Endothelial cell of umbilical vein (primary cell): ENCODE measurements at regions not wholly inside any gene's neighbourhood (a gene's known extent, or its start where the extent isn't known, plus 50 kb on each side); places are given as distances from the start of the nearest gene placed in this dataset.

Source experiments
- BruUV-seq: library from RNA; stranded (reverse); fragments of 400-500 nt; replicated peaks from 2 replicates; lab custom pipeline; 2021; lab: Mats Ljungman, UMichigan
- CTCF ChIA-PET: fragments of 300-600, 350-600 bp; sonication (Branson Sonifier 250); formaldehyde crosslinking; loops from one replicate; lab custom pipeline; 2021; ENCODE audit warnings: antibody characterized with exemption, inconsistent platforms; lab: Charles Lee
- POLR2A ChIA-PET: fragments of 300-600, 350-600 bp; sonication (Branson Sonifier 250); formaldehyde crosslinking; loops from one replicate; lab custom pipeline; 2021; ENCODE audit warnings: antibody characterized with exemption, inconsistent platforms; lab: Charles Lee
- DNase-seq: peaks from one replicate; pipeline ENCODE4 v3.0.0-alpha.2; 2011; ENCODE audit warnings: low read depth, low spot score
- FAIRE-seq: peaks from 2 replicates; lab custom pipeline; 2011; peaks lifted over from hg19 to GRCh38; lab: Jason Lieb, UNC
- H2AFZ ChIP-seq: 2 replicates; pipeline ENCODE4 v1.6.0; 2012; ENCODE audit warnings: low read depth, low read length, control low read depth, inconsistent platforms
- H3K27ac ChIP-seq: 2 replicates; pipeline ENCODE4 v1.5.1; 2011; ENCODE audit warnings: low read depth, mild to moderate bottlenecking, control low read depth, low read length, moderate library complexity; ENCODE audit not compliant: insufficient read depth
- H3K27me3 ChIP-seq, 2 experiments: 2 replicates each; pipeline versions ENCODE4 v1.6.0 to v1.6.1; 2011; ENCODE audit warnings: low read length in 2 of 2, mixed read lengths in 1 of 2; ENCODE audit not compliant: control insufficient read depth in 2 of 2, insufficient read depth in 2 of 2
- H3K36me3 ChIP-seq, 2 experiments: 2 replicates in 1 of 2; 3 replicates in 1 of 2; pipeline ENCODE4 v1.5.1; 2011; ENCODE audit warnings: low read length in 2 of 2, mild to moderate bottlenecking in 1 of 2, moderate library complexity in 1 of 2; ENCODE audit not compliant: control insufficient read depth in 2 of 2, insufficient read depth in 2 of 2; ENCODE audit errors: extremely low read depth in 1 of 2
- H3K4me1 ChIP-seq: 3 replicates; pipeline ENCODE4 v1.5.1; 2011; ENCODE audit warnings: mild to moderate bottlenecking, low read length; ENCODE audit not compliant: control insufficient read depth, insufficient read depth; ENCODE audit errors: extremely low read depth
- H3K4me2 ChIP-seq: 2 replicates; pipeline ENCODE4 v1.6.1; 2011; ENCODE audit warnings: low read length, control low read depth, mixed read lengths; ENCODE audit not compliant: insufficient read depth
- H3K4me3 ChIP-seq, 3 experiments: fragments of 200-600 bp in 1 of 3; sonication (generic), shearing (Covaris generic) in 1 of 3; replicated peaks in 1 of 3; 2 replicates each; pipeline ENCODE4 v1.5.1; 2011 to 2016; ENCODE audit warnings: control low read depth in 3 of 3, low read length in 3 of 3, mild to moderate bottlenecking in 2 of 3, inconsistent platforms in 1 of 3, low read depth in 1 of 3, moderate library complexity in 1 of 3; ENCODE audit not compliant: insufficient read depth in 1 of 3
- H3K79me2 ChIP-seq: 2 replicates; pipeline ENCODE4 v1.6.0; 2012; ENCODE audit warnings: low read length, inconsistent platforms; ENCODE audit not compliant: control insufficient read depth, insufficient read depth
- H3K9ac ChIP-seq: replicated peaks from 2 replicates; pipeline ENCODE3; 2011; ENCODE audit warnings: low read length, control low read depth; ENCODE audit not compliant: insufficient read depth; ENCODE audit errors: extremely low read depth
- H3K9me1 ChIP-seq: replicated peaks from 3 replicates; pipeline ENCODE4 v1.6.0; 2011; ENCODE audit warnings: mild to moderate bottlenecking, low read length; ENCODE audit not compliant: control insufficient read depth, insufficient read depth; ENCODE audit errors: extremely low read depth
- H3K9me3 ChIP-seq: replicated peaks from 2 replicates; pipeline ENCODE4 v1.5.1; 2012; ENCODE audit warnings: low read length, inconsistent platforms; ENCODE audit not compliant: control insufficient read depth, insufficient read depth
- H4K20me1 ChIP-seq: replicated peaks from 2 replicates; pipeline ENCODE3; 2011; ENCODE audit warnings: mild to moderate bottlenecking, low read length; ENCODE audit not compliant: control insufficient read depth, insufficient read depth; ENCODE audit errors: extremely low read depth
- CTCF ChIP-seq, 2 donors: IDR thresholded peaks; 1 replicate in 1 of 2; 2 replicates in 1 of 2; pipeline ENCODE4 v1.5.1; 2011; ENCODE audit warnings: low read length in 2 of 2, mild to moderate bottlenecking in 2 of 2, moderate library complexity in 2 of 2, control low read depth in 1 of 2, inconsistent platforms in 1 of 2, low read depth in 1 of 2; ENCODE audit not compliant: insufficient read depth in 1 of 2; ENCODE audit errors: extremely low read depth in 1 of 2
- EZH2 ChIP-seq: IDR thresholded peaks from 2 replicates; pipeline ENCODE4 v1.6.1; 2012; ENCODE audit warnings: borderline replicate concordance, low read depth, mild to moderate bottlenecking, moderate library complexity, low read length, inconsistent platforms; ENCODE audit not compliant: severe bottlenecking
- FOS ChIP-seq: IDR thresholded peaks from 2 replicates; pipeline ENCODE4 v1.6.1; 2011; ENCODE audit warnings: mild to moderate bottlenecking, low read length, moderate library complexity, borderline replicate concordance; ENCODE audit not compliant: insufficient read depth
- GATA2 ChIP-seq: IDR thresholded peaks from 2 replicates; pipeline ENCODE4 v1.7.0; 2011; ENCODE audit warnings: low read depth, mild to moderate bottlenecking, moderate library complexity, mixed read lengths, low read length; ENCODE audit not compliant: insufficient read length, insufficient read depth
- JUN ChIP-seq: IDR thresholded peaks from 2 replicates; pipeline ENCODE4 v1.6.1; 2011; ENCODE audit warnings: borderline replicate concordance, low read depth; ENCODE audit not compliant: insufficient read length, insufficient read depth
- MAX ChIP-seq: IDR thresholded peaks from 2 replicates; pipeline ENCODE4 v1.6.1; 2011; ENCODE audit not compliant: insufficient read depth, insufficient read length
- MYC ChIP-seq: IDR thresholded peaks from one replicate; pipeline ENCODE4 v1.6.1; 2011; ENCODE audit warnings: mild to moderate bottlenecking, low read depth, low read length
- POLR2A ChIP-seq: IDR thresholded peaks from 2 replicates; pipeline ENCODE4 v1.6.1; 2012; ENCODE audit warnings: low read depth, mild to moderate bottlenecking, control low read depth, low read length
- POLR2AphosphoS5 ChIP-seq: IDR thresholded peaks from 2 replicates; pipeline ENCODE4 v1.6.1; 2012; ENCODE audit warnings: low read depth, mild to moderate bottlenecking, control low read depth, low read length, moderate library complexity; ENCODE audit not compliant: insufficient read depth
- dilution Hi-C: fragments of 300-500 bp; cut with MboI; formaldehyde crosslinking; loops from one replicate; pipeline ENCODE4 v1.15.0; 2019; ENCODE audit warnings: low sequenced_read_pairs; ENCODE audit not compliant: extremely low pct_ligation_motif_present
- intact Hi-C: fragments of 100-400 bp; cut with micrococcal nuclease; formaldehyde crosslinking; loops from one replicate; pipeline ENCODE4 v1.10.0; 2022

- TF ChIP-seq GATA2 (no peak), POLR2AphosphoS5 (no peak), MAX (no peak), JUN (no peak)
- no peaks in the 10 kb centered on the region for H4K20me1 ChIP-seq
- no peak overlapping the region for H3K4me2 ChIP-seq
- dilution Hi-C loops = no loop called here
- intact Hi-C loops = loop anchor here (2.0 to 10.0 kb wide), 4 partner anchors 46 to 753 kb away; partner anchors contain the start of gene MYCN
- H3K9ac ChIP-seq = no peak overlapping the region
- H3K27ac ChIP-seq = no peak overlapping the region
- peaks cover 12% of the 10 kb centered on the region for H3K4me1 ChIP-seq
- CTCF ChIA-PET = interaction anchor here (0.9 to 1.8 kb wide), 7 partner anchors 11 to 854 kb away, joined by 3 to 8 read pairs (median 3); no protein-coding TSS in a partner anchor
- H3K9me3 ChIP-seq = no peaks in the 10 kb centered on the region
- H3K36me3 ChIP-seq = no peaks in the 10 kb centered on the region
- H3K9me1 ChIP-seq = no peaks in the 10 kb centered on the region
- FAIRE-seq (peak; percentile 79), DNase-seq (peak; percentile 91)
- H2AFZ ChIP-seq = no peak overlapping the region
- no peak overlapping the region for H3K4me3 ChIP-seq
- POLR2A ChIA-PET = no interaction called here
- peaks cover 4 to 15% of the 10 kb centered on the region in 2 experiments for H3K27me3 ChIP-seq
- no TSS peak for BruUV-seq
- no peaks in the 10 kb centered on the region for H3K79me2 ChIP-seq
These were observed 163.0 kb downstream of the DDX1 start for GRCh38 chr2:15754703-15755099.

- DNase-seq (no peak), FAIRE-seq (no peak)
- Histone ChIP-seq H4K20me1 (no peaks in the 10 kb centered on the region), H3K9me3 (no peaks in the 10 kb centered on the region), H2AFZ (no peak overlapping the region), H3K4me1 (peaks cover 14% of the 10 kb centered on the region), H3K9ac (no peak overlapping the region), H3K27ac (no peak overlapping the region), H3K79me2 (no peaks in the 10 kb centered on the region), H3K9me1 (no peaks in the 10 kb centered on the region), H3K4me2 (no peak overlapping the region), H3K27me3 (peaks cover 4 to 15% of the 10 kb centered on the region in 2 experiments), H3K36me3 (no peaks in the 10 kb centered on the region), H3K4me3 (no peak overlapping the region)
- dilution Hi-C loops (no loop called here), intact Hi-C loops (loop anchor here (2.0 to 10.0 kb wide), 2 partner anchors 47 to 159 kb away; no protein-coding TSS in a partner anchor)
- no TSS peak for BruUV-seq
- CTCF ChIA-PET = interaction anchor here (0.9 to 1.8 kb wide), 6 partner anchors 11 to 853 kb away, joined by 3 to 8 read pairs (median 3); no protein-coding TSS in a partner anchor
- no peak for TF ChIP-seq POLR2A
- no peak for TF ChIP-seq JUN
- no peak for TF ChIP-seq CTCF (IDR thresholded peaks at IDR 0.05; ENCODE audit: extremely low read depth in 1 of 2, insufficient read depth in 1 of 2, low read depth in 1 of 2, low read length in 2 of 2)
- no peak for TF ChIP-seq FOS
- no peak for TF ChIP-seq POLR2AphosphoS5
- no peak for TF ChIP-seq MAX
- no peak for TF ChIP-seq MYC
- TF ChIP-seq GATA2 = no peak
- no peak for TF ChIP-seq EZH2
- POLR2A ChIA-PET = no interaction called here
These were observed 163.9 kb downstream of the DDX1 start for GRCh38 chr2:15755528-15755927.
